SU-DHL-6 (cell line): ENCODE measurements at regions not wholly inside any gene's neighbourhood (a gene's known extent, or its start where the extent isn't known, plus 50 kb on each side); places are given as distances from the start of the nearest gene placed in this dataset.

Experiments used
- CTCF ChIP-seq: fragments of 200-600 bp; sonication (generic); IDR thresholded peaks from one replicate; pipeline ENCODE4 v1.5.1; 2017; ENCODE audit warnings: antibody characterized with exemption, mild to moderate bottlenecking, low read length, moderate library complexity; ENCODE audit not compliant: insufficient read depth, poor library complexity, severe bottlenecking
- EZH2phosphoT487 ChIP-seq: fragments of 200-600 bp; sonication (generic), shearing (Covaris generic); conservative IDR thresholded peaks from 2 replicates; pipeline ENCODE4 v1.6.1; 2018; ENCODE audit warnings: mild to moderate bottlenecking, antibody characterized with exemption, low read length, moderate library complexity, mixed read lengths

- TF ChIP-seq CTCF (no peak), EZH2phosphoT487 (no peak)
These were observed 277.9 kb upstream of the FLRT2 start for GRCh38 chr14:85252011-85252410.
